ENCODE measurements at regions not wholly inside any gene's neighbourhood (a gene's known extent, or its start where the extent isn't known, plus 50 kb on each side); places are given as distances from the start of the nearest gene placed in this dataset.

DNA sequence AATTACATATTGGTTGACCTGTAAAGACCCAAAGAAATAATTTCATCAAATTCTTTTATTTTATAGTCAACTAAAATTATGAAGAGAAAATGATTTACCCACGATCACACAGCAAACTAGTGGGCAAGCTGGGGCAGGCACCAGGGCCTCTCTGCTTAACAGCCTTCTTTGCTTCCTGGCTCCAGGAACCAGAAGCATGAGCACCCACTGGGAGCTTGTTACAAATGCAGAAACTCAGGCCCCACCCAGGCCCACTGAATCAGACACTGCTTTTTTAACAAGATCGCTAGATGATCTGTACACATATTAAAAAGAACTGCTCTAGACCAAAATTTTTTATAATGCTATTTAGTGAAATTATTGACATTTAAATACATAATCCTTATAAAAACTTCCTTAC lies 95.0 kb downstream of the GEMIN8 start:
- no peak for TF ChIP-seq POLR2A (IDR thresholded peaks at IDR 0.05; ENCODE audit: extremely low read depth, insufficient read length)
- TF ChIP-seq, protein P1, sequence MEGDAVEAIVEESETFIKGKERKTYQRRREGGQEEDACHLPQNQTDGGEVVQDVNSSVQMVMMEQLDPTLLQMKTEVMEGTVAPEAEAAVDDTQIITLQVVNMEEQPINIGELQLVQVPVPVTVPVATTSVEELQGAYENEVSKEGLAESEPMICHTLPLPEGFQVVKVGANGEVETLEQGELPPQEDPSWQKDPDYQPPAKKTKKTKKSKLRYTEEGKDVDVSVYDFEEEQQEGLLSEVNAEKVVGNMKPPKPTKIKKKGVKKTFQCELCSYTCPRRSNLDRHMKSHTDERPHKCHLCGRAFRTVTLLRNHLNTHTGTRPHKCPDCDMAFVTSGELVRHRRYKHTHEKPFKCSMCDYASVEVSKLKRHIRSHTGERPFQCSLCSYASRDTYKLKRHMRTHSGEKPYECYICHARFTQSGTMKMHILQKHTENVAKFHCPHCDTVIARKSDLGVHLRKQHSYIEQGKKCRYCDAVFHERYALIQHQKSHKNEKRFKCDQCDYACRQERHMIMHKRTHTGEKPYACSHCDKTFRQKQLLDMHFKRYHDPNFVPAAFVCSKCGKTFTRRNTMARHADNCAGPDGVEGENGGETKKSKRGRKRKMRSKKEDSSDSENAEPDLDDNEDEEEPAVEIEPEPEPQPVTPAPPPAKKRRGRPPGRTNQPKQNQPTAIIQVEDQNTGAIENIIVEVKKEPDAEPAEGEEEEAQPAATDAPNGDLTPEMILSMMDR (IDR thresholded peaks at IDR 0.05; ENCODE audit: low read depth, low read length) = no peak
- TF ChIP-seq, protein P2, sequence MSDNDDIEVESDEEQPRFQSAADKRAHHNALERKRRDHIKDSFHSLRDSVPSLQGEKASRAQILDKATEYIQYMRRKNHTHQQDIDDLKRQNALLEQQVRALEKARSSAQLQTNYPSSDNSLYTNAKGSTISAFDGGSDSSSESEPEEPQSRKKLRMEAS (IDR thresholded peaks at IDR 0.05; ENCODE audit: low read depth, low read length) = no peak
- no peak for TF ChIP-seq MYC (IDR thresholded peaks at IDR 0.05; ENCODE audit: low read depth, low read length)
